ENCODE measurements at regions not wholly inside any gene's neighbourhood (a gene's known extent, or its start where the extent isn't known, plus 50 kb on each side); places are given as distances from the start of the nearest gene placed in this dataset.

DNA sequence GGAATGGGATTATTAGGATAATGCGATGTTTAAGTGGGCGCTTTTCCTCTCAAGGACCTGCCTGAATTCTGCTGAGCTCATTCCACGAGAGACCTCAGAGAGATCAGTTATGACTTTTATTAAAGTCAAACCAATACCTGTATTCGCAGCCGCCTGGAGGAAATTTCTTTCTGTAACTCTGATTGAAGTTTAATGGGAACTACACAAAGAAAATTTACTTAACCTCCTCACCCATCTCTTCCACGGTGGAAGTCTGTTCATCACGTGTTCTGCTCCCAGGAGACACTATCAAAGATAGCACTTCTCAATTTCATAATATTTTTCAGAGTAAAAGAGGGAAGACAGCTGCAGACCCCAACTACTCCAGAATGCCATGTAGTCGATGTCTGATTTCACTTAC, 334.7 kb upstream of the POU3F1 start:
- DNase-seq, result no peak

DNA sequence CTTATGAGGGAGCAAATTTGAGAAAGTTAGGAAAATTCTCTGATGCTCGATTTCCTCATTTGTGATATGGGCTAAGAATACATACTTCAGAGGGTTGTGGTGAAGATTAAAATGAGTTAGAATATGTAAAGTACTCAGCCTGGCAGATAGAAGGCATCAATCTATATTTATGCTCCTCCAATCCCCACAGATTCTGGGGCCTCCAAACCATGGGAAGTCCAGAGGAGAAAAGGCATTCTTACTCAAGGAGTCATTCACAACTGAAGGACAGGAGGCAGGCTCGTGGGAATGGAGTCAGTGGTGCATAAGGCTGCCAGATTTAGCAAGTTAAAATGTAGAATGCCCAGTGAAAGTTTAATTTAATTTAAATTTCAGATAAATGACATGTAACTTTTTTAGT, 330.0 kb upstream of the POU3F1 start:
- no peak for DNase-seq

GRCh38 chr1:38375035-38375434, 328.4 kb upstream of the POU3F1 start:
- DNase-seq, result no peak

GRCh38 chr1:38371505-38371844, 324.9 kb upstream of the POU3F1 start:
- no peak for DNase-seq

- no peak for DNase-seq
Measured at GRCh38 chr1:38370716-38371504, 324.3 kb upstream of the POU3F1 start.

- DNase-seq, result no peak
Measured at GRCh38 chr1:38365242-38365641, 318.6 kb upstream of the POU3F1 start.

DNA sequence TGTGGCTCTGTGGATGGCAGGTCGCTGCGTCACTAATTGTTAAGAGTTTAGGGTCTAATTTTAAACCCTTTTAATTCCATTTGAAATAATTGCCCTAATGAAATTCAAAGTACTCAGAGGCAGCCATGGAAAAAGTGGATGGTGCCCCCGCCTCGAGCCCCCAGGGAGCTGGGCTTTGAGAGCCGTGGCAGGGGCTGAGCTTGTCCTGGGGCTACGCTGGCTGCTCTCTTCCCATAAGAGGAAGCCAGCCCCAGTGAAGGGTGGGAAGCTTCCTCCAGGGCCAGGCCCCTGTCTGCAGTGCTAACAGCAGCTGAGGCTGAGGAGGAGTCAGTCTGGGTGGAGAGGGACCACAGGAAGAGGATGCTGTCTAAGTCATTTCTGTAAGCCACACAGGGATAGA, 315.0 kb upstream of the POU3F1 start:
- no peak for DNase-seq

DNA sequence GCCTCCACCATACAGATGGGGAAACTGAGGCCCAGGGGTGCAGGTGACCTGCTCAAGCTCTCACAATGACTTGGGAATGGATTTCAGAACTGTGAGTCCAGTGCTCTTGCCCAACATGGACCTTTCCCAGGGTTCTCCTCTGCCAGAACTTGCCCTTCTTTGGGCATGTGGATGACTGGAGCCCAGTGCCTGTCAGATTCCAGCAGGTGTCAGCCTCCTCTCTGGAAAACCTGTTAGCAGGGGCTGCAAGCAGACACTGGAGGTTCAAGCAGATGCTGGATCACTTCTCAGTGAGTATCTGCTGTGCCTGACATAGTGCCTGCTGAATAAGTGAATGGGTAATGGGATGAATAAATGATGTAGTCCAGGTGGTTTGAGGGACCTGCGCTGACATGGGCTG, 314.2 kb upstream of the POU3F1 start:
- no peak for DNase-seq

GRCh38 chr1:38353956-38354355, 307.4 kb upstream of the POU3F1 start:
- no peak for DNase-seq

GRCh38 chr1:38352869-38353268, 306.3 kb upstream of the POU3F1 start:
- no peak for DNase-seq

- DNase-seq, result no peak
Measured at GRCh38 chr1:38347446-38348175, 301.0 kb upstream of the POU3F1 start.

GRCh38 chr1:38344716-38345115, 298.1 kb upstream of the POU3F1 start:
- no peak for DNase-seq

GRCh38 chr1:38341694-38342093, 295.1 kb upstream of the POU3F1 start:
- DNase-seq, result no peak

GRCh38 chr1:38340409-38340808, 293.8 kb upstream of the POU3F1 start:
- no peak for DNase-seq

DNA sequence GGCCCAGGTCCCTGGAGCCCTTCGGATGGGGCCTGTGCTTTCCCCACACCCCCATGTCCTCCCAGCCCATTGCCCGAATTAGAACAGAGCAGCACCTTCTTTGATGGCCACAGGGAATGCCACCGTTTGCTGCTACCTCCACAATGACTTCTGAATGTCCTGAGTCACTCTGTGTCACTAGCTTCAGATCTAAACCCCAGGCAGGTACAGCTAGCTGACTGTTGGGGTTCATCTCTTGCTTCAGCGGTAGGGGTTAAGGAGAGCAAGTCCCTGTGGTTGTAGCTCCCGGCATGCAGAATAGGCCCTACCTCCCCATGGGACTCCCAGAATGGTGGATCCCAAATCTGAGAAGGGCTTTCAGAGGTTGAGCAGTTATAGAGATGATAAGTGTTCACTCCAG, 291.1 kb upstream of the POU3F1 start:
- no peak for DNase-seq

DNA sequence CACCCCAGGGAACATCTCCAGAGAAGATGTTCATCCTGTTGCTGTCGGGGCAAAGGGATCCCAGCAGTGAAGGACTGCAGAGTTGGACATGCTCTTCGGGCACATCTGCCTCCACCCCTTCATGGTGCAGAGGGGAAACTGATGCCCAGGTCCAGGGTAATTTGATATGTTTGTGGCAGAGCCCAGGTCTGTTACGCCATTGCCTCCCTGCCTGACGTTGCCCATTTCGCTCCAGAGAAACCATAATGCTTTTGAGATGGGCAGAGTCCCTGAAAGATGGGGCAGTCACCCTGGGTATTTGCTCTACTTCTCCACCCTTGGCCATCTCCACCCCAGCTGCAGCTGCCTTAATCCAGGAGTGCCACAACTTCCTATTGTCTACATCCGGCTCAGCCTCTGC, 290.4 kb upstream of the POU3F1 start:
- no peak for DNase-seq

DNA sequence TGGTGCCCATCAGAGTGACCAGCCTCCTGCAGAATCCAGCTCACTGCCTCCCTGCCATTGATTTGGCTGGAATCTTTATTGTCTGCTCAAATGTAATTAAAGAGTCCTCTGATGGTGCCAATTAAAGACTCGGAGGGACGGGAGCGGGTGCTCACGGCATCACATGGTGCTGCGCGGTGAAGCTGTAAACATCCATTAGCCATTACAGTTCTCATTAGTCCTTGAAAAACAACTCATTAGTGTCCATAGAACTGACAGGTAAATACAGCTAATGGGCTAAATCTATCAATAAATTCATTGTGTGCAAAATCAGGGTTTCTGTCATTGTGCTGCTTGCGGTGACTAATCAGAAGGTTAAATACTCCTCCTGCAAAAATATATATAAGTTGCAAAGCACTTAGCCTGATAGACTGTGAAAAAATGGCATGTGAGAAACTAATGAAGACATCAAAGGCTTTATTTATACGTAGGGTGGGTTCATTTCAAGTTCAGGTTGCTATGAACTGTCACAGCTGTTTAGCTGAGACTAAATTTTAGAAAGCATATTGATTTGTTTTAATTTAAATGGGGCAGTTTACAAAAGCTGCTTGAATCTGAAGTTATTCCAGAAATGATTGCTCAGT, 289.8 kb upstream of the POU3F1 start:
- no peak for DNase-seq

- peak in 2 of 14 donors; percentile 1 to 2 for DNase-seq
Measured at GRCh38 chr1:38334930-38335592, 288.5 kb upstream of the POU3F1 start.

DNA sequence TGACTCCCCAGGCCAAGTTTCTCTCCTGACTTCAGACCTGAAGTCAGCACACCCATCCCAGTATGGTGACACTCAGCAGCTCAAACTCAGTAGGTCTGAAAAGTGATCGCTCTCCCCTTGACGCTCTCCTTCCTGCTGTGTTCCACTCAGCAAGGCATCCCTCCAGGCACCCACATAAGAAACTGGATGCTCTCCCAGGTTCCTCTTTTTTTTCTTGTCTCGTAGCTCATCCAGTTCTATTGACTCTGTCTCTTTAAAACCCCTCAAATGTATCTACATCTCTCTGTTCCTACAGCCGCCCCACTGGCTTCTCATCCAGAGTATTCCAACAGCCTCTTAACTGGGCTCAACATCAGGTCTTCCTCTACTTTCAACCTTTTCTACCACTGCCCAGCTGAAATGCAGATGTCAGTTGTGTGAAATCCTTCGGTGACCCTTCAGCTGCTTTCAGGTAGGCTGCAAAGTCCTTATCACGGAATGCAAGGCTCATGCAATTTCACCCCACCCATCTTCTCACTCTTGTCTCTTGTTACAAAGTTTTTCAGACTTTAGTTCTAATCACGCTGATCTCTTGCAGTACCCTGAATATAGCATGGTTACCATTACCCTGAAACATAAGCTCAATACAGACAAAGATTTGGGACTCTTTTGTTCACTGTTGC, 286.2 kb upstream of the POU3F1 start:
- DNase-seq, result no peak

GRCh38 chr1:38331496-38332210, 285.1 kb upstream of the POU3F1 start:
- DNase-seq, result no peak

DNA sequence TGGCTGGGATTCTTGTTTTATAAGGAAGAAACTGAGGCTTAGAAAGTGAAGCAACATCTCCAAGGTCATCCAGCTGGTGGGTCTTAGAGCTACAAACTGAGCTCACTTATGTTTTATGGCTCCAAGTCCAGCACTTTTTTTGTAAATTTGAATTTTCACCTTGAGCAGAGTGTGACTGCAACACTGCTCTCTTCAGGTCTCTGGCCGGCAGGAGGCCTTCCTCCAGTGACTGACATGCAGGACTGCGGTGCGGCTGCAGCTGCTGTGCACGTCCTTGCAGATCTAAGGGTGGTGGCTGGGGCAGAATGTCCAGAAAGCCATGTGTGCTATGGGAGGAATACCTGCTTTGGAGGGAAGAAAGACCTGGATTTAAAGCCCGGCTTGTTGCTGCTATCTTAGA, 284.2 kb upstream of the POU3F1 start:
- no peak for DNase-seq

DNA sequence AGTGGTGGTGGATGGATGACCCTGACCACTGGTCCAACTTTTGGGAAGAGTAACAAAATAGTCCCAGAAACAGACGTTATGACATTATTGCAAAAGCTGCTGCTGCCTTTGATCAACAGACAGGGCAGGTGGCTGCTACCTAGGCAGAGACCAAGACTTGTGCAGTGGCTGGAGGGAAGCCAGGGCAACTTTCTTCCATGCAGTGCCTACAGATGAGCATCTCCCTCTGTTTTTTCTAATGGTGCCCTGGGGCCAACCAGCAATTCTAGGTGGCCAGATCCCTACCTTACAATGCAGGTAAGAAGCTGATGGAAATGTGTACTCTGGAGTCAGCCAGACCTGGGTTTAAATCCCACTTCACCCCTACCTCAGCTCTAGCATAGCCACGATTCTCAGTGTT, 283.1 kb upstream of the POU3F1 start:
- no peak for DNase-seq

Data from C1 segment of cervical spinal cord (tissue), 14 donors.